ENCODE measurements at regions not wholly inside any gene's neighbourhood (a gene's known extent, or its start where the extent isn't known, plus 50 kb on each side); places are given as distances from the start of the nearest gene placed in this dataset.
"Not testable (repeated sequence)": the region's sequence is repeated elsewhere in the genome, so short reads cannot be mapped to it uniquely, and the experiment has no call there.

DNA sequence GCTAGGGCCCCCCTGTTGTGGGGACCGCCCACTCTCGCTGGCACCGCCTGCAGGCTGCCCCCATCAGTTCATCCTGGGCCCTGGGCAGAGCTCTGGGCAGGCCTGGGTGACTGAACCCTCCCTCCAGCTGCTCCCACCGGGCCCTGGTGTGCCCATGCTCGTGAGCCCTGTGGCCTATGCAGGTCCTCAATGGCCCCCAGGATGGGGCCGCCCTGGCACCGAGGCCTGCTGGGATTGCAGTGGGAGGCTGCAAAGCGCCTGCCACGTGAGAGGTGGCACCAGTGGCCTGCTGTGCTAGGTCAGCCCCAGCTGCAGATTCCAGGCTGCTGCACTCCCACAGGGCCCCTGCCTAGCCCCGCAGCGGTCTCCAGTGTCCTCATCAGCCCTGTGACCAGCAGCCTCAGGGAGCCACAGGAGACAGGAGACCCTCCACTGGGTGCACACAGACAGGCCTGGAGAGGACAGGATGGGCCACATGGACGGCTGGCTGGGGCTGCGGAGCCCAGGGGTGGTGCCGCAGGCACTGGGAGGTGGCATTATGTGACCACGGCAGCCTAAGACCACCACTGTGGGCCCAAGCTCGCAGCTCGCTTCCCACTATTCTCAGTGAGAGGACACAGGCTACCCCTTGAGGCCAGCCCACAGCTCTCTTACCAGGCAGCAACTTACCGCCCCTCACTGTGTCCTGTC is 199.4 kb downstream of the BCR start:
- not testable (repeated sequence) for DNase-seq (ENCODE audit: low read depth)

DNA sequence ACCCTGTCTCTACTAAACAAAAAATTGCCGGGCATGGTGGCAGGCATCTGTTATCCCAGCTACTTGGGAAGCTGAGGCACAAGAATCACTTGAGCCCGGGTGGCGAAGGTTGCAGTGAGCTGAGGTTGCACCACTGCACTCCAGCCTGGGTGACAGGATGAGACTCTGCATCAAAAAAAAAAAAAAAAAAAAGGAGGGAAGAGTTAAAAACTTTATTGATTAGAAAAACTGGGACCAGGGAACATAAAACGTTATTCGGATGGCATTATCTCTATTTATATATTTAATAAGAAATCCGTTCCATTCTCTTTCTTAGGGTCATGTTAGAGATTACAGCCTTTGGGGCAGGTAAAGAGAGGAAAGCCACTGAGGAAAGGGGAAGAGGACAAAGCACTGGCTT is 197.5 kb downstream of the BCR start:
- DNase-seq (ENCODE audit: low read depth), result no peak

DNA sequence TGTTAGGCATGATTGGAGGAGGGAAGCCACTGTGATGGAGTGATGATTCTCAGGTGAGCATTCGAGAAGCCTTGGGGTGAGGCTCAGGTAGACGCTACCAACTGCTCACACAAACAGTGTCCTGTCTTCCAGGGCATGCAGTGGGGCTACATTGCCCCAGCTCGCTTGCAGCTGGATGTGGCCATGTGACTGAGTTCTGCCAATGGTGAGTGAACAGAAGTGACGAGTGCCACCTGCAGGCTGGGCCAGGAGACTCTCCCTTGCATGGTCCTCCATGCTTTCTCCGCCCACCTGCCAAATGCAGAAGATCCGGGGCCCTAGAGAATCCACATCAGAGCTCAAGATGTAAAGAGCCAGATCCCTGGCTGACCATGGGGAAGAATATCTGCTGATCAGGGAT is 195.9 kb downstream of the BCR start:
- DNase-seq (ENCODE audit: low read depth), result no peak

DNA sequence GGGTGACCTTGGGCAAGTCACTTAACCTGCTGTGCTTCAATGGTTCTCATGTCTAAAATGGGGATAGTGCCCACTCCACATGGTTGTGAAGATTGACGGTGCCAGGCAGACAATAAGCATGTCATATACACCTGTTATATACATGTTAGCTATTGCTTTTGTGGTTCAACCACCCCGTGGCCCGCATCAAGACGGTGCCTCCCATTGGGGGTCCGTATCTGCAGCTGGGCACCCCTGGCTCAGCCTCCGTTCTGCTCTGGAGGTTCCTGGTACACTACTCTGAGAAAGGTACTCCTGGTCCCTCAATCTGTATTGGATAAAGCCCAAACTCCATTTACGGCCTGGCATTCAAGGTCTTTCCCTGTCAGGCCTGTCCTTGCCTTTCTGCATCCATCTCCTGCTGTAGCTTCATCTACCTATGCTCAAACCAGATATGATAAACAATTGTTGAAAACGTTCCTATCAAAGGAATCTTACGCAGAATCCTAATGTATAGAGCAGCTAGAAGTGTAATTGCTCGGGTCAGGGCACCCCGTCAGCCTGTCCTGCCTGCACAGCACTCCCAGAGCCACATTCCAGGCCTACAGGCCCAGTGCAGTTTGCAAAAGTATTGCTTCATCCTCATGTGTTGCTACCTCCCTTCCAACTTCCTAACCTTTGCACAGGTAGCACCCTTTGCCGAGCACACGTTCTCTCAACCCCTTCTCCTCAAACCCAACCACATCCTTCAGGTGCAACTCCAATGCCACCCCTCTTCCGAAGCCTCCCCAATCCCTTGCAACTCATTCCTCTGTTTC is 194.9 kb downstream of the BCR start:
- DNase-seq (ENCODE audit: low read depth), result no peak

DNA sequence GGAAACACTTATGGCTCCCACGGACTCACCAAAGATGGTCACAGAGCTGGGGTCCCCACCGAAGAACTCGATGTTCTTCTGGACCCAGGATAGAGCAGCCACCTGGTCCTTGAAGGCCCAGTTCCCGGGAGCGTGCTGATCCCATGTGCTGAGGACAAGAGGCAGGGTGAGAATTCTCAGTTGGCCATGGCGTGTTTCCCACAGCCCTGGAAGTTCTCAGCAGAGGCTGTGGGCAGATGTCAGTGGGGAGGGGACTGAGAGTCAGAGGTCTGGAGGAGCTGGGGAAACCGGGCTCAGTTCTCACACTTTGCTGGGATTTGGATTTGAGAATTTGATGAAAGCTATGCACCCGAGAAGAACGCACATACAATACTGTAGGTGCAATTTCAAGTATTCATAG is 193.3 kb downstream of the BCR start:
- DNase-seq (ENCODE audit: low read depth), result no peak

DNA sequence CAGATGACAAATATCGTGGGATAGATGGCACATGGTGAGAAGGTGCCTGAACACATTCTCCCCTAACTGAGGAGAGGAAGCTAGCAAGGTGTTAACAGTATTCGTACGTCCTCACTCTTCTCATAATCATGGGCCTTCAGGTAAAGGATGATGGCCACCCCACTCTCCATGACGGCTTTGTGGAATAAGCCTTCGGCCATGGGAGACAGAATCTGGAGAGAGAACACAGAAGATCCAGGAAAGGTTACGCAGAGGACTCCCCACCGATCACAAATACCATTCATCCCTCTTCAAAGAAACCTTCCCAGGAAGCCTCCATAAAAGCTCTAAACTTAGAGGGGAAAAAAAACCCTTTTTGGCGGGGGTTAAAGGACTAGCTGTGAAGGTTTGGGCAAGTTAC is 189.9 kb downstream of the BCR start:
- no peak for DNase-seq (ENCODE audit: low read depth)

DNA sequence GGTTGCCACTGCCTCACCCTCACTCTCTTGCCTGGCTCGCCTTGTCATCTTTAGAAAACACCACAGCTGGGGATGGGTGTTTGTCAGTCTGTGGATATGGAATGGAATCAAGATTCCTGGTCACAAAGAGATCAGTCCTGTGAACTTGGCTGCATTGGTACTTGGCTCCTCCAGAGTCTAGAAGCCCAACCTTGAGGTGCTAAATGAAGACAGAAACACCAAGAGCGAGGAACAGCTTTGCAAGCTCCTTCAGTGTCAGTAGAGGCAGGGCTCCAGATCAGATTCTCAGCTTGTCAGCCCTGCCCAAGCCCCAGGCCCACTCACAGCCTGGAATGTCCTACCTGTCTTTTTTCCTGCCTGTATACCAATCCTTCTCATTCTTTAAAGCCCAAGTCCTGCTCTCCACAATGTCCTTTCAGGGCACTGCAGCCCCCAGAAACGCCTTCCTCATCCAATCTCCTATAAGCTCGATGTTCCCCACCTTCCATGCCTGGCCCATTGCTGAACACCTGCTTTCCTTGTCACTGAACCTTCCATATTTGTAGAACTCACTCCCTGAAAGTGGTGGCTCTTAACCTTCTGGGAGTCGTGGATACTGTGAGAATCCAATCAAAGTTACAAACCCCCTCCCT is 188.9 kb downstream of the BCR start:
- DNase-seq (ENCODE audit: low read depth), result no peak

All from fibroblast of the conjunctiva (primary cell).